NCI-H748 treated with DMSO at 0.1 percent for 48 hours (cell line): ENCODE measurements at regions not wholly inside any gene's neighbourhood (a gene's known extent, or its start where the extent isn't known, plus 50 kb on each side); places are given as distances from the start of the nearest gene placed in this dataset.

Source experiments
- DNase-seq: peaks from one replicate; lab custom pipeline; 2025; lab: John Stamatoyannopoulos, UW

GRCh38 chr13:86201477-86201876 is 402.3 kb upstream of the SLITRK6 start:
- DNase-seq = no peak

- DNase-seq = no peak
These were observed 394.1 kb upstream of the SLITRK6 start for GRCh38 chr13:86193281-86193680.

DNA sequence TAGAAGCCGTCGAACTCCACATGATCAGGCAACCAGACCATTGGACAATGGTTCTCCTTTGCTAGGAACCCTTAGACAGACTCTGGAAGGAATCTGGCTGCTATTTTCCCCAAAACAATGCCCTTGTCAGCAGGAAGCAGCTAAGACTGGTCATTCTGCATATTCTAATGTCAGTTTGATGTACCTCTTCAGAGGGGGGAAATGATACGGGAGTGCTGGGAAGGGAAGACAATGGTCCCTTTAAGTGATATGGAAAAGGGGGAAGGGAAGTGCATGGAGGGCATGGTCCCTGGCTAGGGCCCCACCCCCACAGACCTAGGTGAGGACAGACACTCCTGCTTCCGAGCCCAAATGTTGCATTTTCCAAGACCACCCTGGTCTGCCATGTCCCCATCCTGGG is 389.0 kb upstream of the SLITRK6 start:
- DNase-seq = no peak

GRCh38 chr13:86185636-86186035 is 386.4 kb upstream of the SLITRK6 start:
- no peak for DNase-seq

- no peak for DNase-seq
These were observed 385.9 kb upstream of the SLITRK6 start for GRCh38 chr13:86185107-86185506.

- no peak for DNase-seq
These were observed 375.4 kb upstream of the SLITRK6 start for GRCh38 chr13:86174622-86175021.

DNA sequence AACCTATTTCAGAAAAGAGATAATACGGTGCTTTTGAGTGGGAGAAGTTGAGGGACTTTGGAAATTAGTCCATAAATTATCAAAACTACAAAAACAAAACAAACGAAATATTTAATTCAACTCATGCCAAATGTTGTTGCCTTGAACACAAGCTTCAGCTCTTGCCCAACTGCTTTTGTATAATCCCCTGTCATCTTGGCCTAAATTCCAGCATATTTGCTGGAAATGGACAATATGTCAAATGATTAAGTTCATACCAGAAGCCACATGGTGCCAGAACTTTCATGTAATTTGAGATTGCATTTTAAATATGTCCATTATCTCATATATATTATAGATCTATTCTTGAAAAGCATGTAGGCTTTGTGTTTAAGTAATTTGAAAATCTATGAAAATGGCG is 373.7 kb upstream of the SLITRK6 start:
- no peak for DNase-seq

DNA sequence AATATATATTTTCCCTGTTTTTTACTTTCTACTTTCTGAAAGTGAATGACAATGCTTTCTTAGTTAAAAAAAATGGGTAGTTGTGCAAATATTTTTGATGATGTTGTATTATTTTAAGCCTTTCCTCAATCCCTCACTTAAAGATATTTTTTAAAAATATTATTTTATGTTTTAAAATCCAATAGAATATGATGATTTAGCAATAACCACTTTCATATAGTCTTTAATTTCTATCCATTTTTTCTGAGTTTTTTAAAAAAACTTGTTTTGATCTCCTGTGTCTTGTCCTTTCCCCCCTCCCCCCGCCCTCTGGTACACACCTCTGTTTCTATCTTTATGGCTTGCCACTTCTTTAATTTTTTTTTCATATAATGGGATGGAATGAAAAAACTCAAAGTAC is 362.0 kb upstream of the SLITRK6 start:
- DNase-seq = no peak

GRCh38 chr13:86155756-86156155 is 356.5 kb upstream of the SLITRK6 start:
- no peak for DNase-seq

DNA sequence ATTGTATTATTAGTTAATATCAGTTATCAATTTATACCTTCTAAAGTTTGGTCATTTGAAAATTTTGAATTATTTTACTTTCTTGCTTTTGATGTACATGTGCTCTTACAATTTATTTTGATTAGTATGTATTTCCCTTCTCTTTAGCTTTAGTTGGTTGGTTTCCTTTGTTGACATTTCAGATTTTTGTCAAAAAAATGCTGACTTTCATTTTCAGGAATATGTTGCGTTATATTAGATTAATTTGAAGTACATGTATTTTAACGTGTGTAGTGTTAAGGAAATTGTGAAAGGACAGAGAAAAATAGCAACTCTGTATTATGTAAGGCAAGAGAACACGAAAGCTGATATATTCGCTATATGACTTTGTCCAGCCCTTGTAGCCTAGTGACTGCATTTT is 342.9 kb upstream of the SLITRK6 start:
- no peak for DNase-seq

DNA sequence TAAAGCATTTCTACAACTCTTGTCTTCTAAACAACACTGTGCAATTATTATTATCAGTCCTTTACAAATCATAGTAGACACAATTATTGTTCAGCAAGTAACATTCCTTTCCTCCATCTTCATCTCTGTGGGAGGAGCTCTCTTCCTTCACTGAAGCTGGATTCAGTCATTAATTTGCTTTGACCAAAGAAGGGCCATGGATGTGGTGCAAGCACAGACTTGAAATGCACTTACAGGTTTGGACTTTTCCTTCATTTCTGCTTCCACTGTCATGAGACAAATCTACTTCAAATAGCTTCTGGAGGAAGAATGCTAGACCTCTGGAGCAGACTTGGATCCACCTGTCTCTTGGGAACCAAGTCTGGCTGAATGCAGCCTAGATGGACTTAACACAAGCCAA is 336.6 kb upstream of the SLITRK6 start:
- DNase-seq = no peak

- DNase-seq = no peak
These were observed 322.7 kb upstream of the SLITRK6 start for GRCh38 chr13:86121881-86122280.

DNA sequence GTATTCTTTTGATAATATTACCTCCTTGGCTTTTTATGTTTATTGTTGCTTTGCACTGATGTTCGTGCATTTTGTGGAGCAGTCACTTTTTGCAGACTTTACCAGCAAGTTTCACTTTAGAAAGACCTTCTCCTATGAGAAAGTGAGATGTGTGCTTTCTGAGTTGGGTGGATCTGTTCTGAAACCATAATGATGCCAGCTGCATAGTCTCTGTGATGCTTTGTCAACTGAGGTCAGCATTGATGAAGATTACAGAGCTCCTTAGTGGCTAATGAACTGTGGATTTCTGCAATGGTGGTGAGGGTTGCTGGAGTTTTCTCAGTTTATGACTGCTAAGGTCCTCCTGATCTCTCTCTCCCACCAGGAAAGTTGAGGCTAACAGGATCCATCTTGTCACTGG is 309.9 kb upstream of the SLITRK6 start:
- no peak for DNase-seq

DNA sequence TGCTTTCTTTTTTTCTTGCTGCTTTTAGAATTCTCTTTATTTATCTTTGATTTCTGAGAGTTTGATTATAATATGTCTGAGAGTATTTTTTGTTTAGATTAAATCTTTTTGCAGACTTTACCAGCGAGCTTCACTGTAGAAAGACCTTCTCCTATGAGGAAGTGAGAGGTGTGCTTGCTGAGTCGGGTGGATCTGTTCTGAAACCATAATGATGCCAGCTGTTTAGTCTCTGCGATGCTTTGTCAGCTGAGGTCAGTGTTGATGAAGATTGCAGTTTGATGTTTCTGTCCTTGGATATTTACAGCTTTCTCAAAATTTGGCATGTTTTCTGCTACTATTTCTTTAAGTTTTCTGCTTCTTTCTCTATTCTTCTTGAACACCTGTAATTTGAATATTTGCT is 309.1 kb upstream of the SLITRK6 start:
- no peak for DNase-seq

GRCh38 chr13:86098511-86098910 is 299.3 kb upstream of the SLITRK6 start:
- DNase-seq = peak; percentile 50

DNA sequence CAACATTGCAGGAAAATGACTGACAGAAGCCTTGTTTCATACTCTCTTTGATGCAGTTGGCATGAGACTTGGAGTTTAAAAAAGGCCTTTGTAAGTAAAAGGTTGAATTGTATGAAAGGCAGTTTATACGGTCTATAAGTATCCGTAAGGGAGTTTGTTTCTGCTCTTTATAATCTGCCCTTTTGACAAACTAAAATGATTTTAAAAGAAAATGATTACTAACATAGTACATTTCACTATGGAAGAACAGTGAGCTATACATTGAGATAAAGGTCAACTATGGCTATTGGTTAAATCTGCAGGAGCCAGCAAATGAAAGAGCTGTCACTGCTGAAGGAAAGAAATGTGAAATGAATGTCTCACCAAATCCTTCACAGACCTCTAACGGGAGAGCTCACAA is 296.1 kb upstream of the SLITRK6 start:
- no peak for DNase-seq

DNA sequence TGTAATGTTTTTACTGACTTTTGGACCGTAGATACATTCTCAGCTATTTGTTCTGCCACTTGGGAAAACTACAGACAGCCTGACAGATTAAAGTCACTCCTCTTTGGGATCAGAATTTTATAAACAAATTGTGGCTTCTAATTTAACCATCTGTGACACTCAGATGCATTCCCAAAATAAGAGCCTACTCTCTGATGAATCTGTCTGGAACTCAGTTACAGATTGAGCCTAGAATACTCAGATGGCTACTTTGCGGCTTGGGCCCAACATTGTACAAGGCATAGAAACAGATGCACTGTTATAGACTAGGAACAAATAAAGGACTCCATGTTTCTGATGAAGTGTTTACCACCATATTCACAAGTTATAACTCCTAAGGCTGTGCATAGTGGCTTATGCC is 291.0 kb upstream of the SLITRK6 start:
- no peak for DNase-seq

DNA sequence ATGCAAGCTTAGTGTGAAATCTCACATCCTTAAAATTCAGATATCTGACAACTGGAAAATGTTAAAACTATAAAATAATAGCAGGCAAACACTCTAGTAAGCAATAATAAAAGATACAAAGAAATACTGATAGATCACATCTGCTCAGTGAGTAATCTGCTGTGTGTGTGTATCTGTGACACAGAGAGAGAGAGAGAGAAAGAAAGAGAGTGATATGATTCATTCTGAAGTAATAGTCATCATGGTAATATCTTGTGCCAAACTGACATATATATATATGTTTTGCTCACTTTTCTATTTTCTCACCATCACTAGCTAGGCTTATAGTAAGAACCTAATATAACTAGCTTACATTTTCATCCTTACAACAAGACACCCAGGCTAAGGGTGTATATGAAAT is 288.0 kb upstream of the SLITRK6 start:
- no peak for DNase-seq

DNA sequence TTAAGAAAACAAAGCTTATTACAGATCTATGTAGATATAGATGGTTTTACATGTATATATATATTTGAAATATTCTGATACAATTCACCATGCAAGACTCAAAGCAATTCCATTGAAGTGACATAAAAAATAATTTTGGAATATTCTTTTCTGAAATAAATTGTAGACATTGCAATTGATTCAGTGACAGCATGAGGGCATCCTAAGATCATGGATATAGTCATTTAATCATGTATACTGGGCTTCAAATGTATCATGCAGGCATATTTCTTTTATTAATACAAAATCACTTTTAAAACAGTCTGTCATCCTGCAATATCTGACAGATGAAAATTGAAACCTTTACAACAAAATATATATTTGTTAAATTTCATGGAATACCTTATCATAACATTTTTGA is 286.7 kb upstream of the SLITRK6 start:
- DNase-seq = peak; percentile 7

- no peak for DNase-seq
These were observed 282.9 kb upstream of the SLITRK6 start for GRCh38 chr13:86082121-86082520.

GRCh38 chr13:86080340-86080995 is 281.2 kb upstream of the SLITRK6 start:
- no peak for DNase-seq

DNA sequence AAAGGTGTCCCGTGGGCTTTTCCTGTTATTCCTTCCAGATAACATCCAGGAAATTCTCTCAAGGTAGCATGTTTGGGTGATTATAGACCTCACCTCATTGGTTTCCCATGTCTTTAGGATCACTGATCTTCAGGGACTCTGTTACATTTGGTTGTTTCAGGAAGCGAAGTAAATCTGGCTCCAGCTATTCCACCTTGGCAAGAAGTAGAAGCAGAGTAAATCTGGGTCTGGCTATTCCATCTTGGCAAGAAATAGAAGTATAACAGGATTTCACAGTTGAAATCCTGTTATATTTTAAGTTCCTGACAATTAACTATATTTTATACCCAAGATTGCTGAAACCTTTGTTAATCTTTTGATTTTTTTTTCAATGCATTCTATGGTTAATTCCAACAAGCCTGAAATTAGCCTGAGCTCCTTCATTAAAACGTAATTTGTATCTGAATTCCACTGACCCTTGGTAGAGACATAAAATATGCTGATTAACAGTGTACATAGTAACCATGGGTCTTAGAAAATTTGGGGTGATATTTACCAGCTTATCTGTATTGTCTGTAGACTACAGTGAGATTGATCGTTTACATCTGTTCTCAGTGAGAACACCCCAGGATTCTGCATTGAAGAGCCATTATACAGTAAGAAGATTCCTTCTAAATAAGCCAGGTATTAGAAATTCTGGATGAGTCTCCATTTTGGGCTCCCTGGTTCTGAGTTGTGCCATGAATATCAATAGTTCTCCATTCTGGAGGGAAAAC is 267.6 kb upstream of the SLITRK6 start:
- no peak for DNase-seq

GRCh38 chr13:86052141-86052540 is 252.9 kb upstream of the SLITRK6 start:
- no peak for DNase-seq
